H1 (cell line): ENCODE measurements at regions not wholly inside any gene's neighbourhood (a gene's known extent, or its start where the extent isn't known, plus 50 kb on each side); places are given as distances from the start of the nearest gene placed in this dataset.

Experiments used
- HDAC2 ChIP-seq, 2 experiments: fragments of 300-600 bp in 1 of 2; sonication (generic) in 1 of 2; IDR thresholded peaks; 2 replicates each; pipeline ENCODE4 v1.6.1; 2011 to 2012; ENCODE audit warnings: low read depth in 2 of 2, low read length in 2 of 2, mild to moderate bottlenecking in 2 of 2, moderate library complexity in 2 of 2, borderline replicate concordance in 1 of 2, inconsistent platforms in 1 of 2
- JUN ChIP-seq: IDR thresholded peaks from 2 replicates; pipeline ENCODE4 v1.6.1; 2011; ENCODE audit warnings: low read depth, mild to moderate bottlenecking, improper control_type of control experiment, low read length

GRCh38 chr1:233819042-233819441 lies 85.4 kb upstream of the SLC35F3 start:
- TF ChIP-seq HDAC2 (IDR thresholded peaks at IDR 0.05; ENCODE audit: borderline replicate concordance in 1 of 2, low read depth in 2 of 2, low read length in 2 of 2) (no peak), JUN (no peak)
